HepG2 (cell line): ENCODE measurements at regions not wholly inside any gene's neighbourhood (a gene's known extent, or its start where the extent isn't known, plus 50 kb on each side); places are given as distances from the start of the nearest gene placed in this dataset.

Experiments used
- JDP2 ChIP-seq: sonication (generic); formaldehyde crosslinking; IDR thresholded peaks from 2 replicates; pipeline ENCODE4 v1.8.1; 2022; ENCODE audit warnings: missing genetic modification reagents, borderline replicate concordance
- KDM1A ChIP-seq: IDR thresholded peaks from 2 replicates; pipeline ENCODE4 v1.6.1; 2016; ENCODE audit warnings: missing compliant biosample characterization
- MXD4 ChIP-seq: IDR thresholded peaks from 2 replicates; pipeline ENCODE4 v1.6.1; 2016; ENCODE audit warnings: mild to moderate bottlenecking, missing biosample characterization, missing genetic modification reagents
- RBAK ChIP-seq: sonication (generic); formaldehyde crosslinking; IDR thresholded peaks from 2 replicates; pipeline ENCODE4 v1.5.1; 2020; ENCODE audit warnings: mild to moderate bottlenecking, missing genetic modification reagents
- SKI ChIP-seq: fragments of 450-650 bp; IDR thresholded peaks from one replicate; pipeline ENCODE4 v1.6.1; 2018; ENCODE audit warnings: mild to moderate bottlenecking; ENCODE audit not compliant: partially characterized antibody
- TARDBP ChIP-seq: sonication (generic); formaldehyde crosslinking; IDR thresholded peaks from 2 replicates; pipeline ENCODE4 v1.8.0; 2022; ENCODE audit warnings: mild to moderate bottlenecking, missing genetic modification reagents
- ZHX1 ChIP-seq: sonication (generic); formaldehyde crosslinking; IDR thresholded peaks from 2 replicates; pipeline ENCODE4 v1.8.1; 2022; ENCODE audit warnings: low read depth, mild to moderate bottlenecking, missing genetic modification reagents
- ZNF260 ChIP-seq: sonication (generic); formaldehyde crosslinking; IDR thresholded peaks from 2 replicates; pipeline ENCODE4 v1.4.0; 2020; ENCODE audit warnings: missing genetic modification reagents, low read depth, mild to moderate bottlenecking, borderline replicate concordance
- TF ChIP-seq, protein P1 (sequence below): sonication (generic); formaldehyde crosslinking; IDR thresholded peaks from 2 replicates; pipeline ENCODE4 v1.5.0; 2020; ENCODE audit warnings: mild to moderate bottlenecking, missing genetic modification reagents, moderate library complexity

DNA sequence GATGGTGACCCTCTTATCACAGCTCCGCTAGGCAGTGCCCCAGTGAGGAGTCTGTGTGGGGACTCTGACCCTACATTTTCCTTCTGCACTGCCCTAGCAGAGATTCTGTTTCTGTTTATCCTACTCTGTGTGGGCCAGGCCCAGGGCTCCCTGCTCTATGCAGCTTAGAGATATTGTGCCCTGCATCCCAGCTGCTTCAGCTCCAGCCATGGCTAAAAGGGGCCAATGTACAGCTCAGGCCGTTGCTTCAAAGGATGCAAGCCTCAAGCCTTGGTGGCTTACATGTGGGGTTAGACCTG is 2030.7 kb upstream of the CDH9 start:
- TF ChIP-seq ZHX1 (CRISPR knock-in tag): no peak
- no peak for TF ChIP-seq MXD4
- TF ChIP-seq SKI: no peak
- TF ChIP-seq, protein P1, sequence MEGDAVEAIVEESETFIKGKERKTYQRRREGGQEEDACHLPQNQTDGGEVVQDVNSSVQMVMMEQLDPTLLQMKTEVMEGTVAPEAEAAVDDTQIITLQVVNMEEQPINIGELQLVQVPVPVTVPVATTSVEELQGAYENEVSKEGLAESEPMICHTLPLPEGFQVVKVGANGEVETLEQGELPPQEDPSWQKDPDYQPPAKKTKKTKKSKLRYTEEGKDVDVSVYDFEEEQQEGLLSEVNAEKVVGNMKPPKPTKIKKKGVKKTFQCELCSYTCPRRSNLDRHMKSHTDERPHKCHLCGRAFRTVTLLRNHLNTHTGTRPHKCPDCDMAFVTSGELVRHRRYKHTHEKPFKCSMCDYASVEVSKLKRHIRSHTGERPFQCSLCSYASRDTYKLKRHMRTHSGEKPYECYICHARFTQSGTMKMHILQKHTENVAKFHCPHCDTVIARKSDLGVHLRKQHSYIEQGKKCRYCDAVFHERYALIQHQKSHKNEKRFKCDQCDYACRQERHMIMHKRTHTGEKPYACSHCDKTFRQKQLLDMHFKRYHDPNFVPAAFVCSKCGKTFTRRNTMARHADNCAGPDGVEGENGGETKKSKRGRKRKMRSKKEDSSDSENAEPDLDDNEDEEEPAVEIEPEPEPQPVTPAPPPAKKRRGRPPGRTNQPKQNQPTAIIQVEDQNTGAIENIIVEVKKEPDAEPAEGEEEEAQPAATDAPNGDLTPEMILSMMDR (CRISPR knock-in tag): no peak
- TF ChIP-seq RBAK (CRISPR knock-in tag): no peak
- no peak for TF ChIP-seq TARDBP (CRISPR knock-in tag)
- TF ChIP-seq JDP2 (CRISPR knock-in tag): no peak
- no peak for TF ChIP-seq KDM1A (CRISPR knock-in tag)
- no peak for TF ChIP-seq ZNF260 (CRISPR knock-in tag)
